IMR-90 (cell line): ENCODE measurements at regions not wholly inside any gene's neighbourhood (a gene's known extent, or its start where the extent isn't known, plus 50 kb on each side); places are given as distances from the start of the nearest gene placed in this dataset.

Source experiments
- ATAC-seq: fragments of 200-7000 bp; cut with Tn5 transposase; 2 replicates; pipeline ENCODE4 v1.9.1; 2020; ENCODE audit warnings: low read depth, mild to moderate bottlenecking, moderate library complexity
- BruUV-seq: library from RNA; stranded (reverse); fragments of 400-500 nt; replicated peaks from 2 replicates; lab custom pipeline; 2021; lab: Mats Ljungman, UMichigan
- CTCF ChIA-PET: fragments of 300-600 bp; formaldehyde crosslinking; extraction: SDS; loops from one replicate; lab custom pipeline; 2021; ENCODE audit warnings: antibody characterized with exemption; lab: Yijun Ruan, JAX
- POLR2A ChIA-PET: fragments of 300-600 bp; sonication (Branson Sonifier 250); formaldehyde crosslinking; loops from one replicate; lab custom pipeline; 2022; ENCODE audit warnings: antibody characterized with exemption; ENCODE audit not compliant: unreplicated experiment; lab: Charles Lee
- DNase-seq: peaks from one replicate; pipeline ENCODE4 v3.0.0; 2013
- H2AFZ ChIP-seq: replicated peaks from 2 replicates; pipeline ENCODE3; 2013; ENCODE audit warnings: low read length, mild to moderate bottlenecking; ENCODE audit not compliant: poor library complexity
- H2AK5ac ChIP-seq: 2 replicates; pipeline ENCODE4 v1.6.1; 2013; ENCODE audit warnings: low read depth, low read length, inconsistent platforms
- H2AK9ac ChIP-seq: replicated peaks from 2 replicates; pipeline ENCODE3; 2013; ENCODE audit warnings: mild to moderate bottlenecking, low read depth, low read length, moderate library complexity; ENCODE audit not compliant: poor library complexity
- H2BK120ac ChIP-seq: 2 replicates; pipeline ENCODE4 v1.6.1; 2013; ENCODE audit warnings: low read depth, low read length, inconsistent platforms
- H2BK15ac ChIP-seq: 3 replicates; pipeline ENCODE4 v1.6.1; 2013; ENCODE audit warnings: low read depth, low read length, inconsistent platforms
- H2BK20ac ChIP-seq: 2 replicates; pipeline ENCODE4 v1.6.1; 2013; ENCODE audit warnings: low read depth, mild to moderate bottlenecking, inconsistent platforms, low read length, moderate library complexity
- H2BK5ac ChIP-seq: 2 replicates; pipeline ENCODE4 v1.6.1; 2013; ENCODE audit warnings: mild to moderate bottlenecking, low read depth, low read length, inconsistent platforms; ENCODE audit not compliant: poor library complexity, severe bottlenecking
- H3K14ac ChIP-seq: replicated peaks from 2 replicates; pipeline ENCODE4 v1.6.1; 2013; ENCODE audit warnings: low read depth, low read length, inconsistent platforms
- H3K18ac ChIP-seq: 2 replicates; pipeline ENCODE4 v1.6.1; 2013; ENCODE audit warnings: low read depth, low read length, control low read depth
- H3K23ac ChIP-seq: 2 replicates; pipeline ENCODE4 v1.6.1; 2013; ENCODE audit warnings: low read depth, low read length, inconsistent platforms
- H3K27ac ChIP-seq: 2 replicates; pipeline ENCODE4 v1.5.1; 2013; ENCODE audit warnings: mild to moderate bottlenecking, control low read depth, low read length; ENCODE audit not compliant: insufficient read depth
- H3K27me3 ChIP-seq: 2 replicates; pipeline ENCODE4 v1.6.1; 2013; ENCODE audit warnings: low read length; ENCODE audit not compliant: control insufficient read depth, insufficient read depth
- H3K36me3 ChIP-seq: 2 replicates; pipeline ENCODE4 v1.6.1; 2013; ENCODE audit warnings: low read length, mixed read lengths; ENCODE audit not compliant: control insufficient read depth, insufficient read depth
- H3K4ac ChIP-seq: 2 replicates; pipeline ENCODE4 v1.6.1; 2013; ENCODE audit warnings: low read depth, low read length, inconsistent platforms
- H3K4me1 ChIP-seq: 2 replicates; pipeline ENCODE4 v1.6.1; 2013; ENCODE audit warnings: low read length, mixed read lengths; ENCODE audit not compliant: control insufficient read depth, insufficient read depth
- H3K4me2 ChIP-seq: 2 replicates; pipeline ENCODE4 v1.6.1; 2013; ENCODE audit warnings: low read depth, mild to moderate bottlenecking, control low read depth, low read length, moderate library complexity
- H3K4me3 ChIP-seq: 2 replicates; pipeline ENCODE4 v1.5.1; 2013; ENCODE audit warnings: low read depth, mild to moderate bottlenecking, control low read depth, low read length, moderate library complexity; ENCODE audit not compliant: insufficient read depth
- H3K56ac ChIP-seq: 2 replicates; pipeline ENCODE4 v1.6.1; 2013; ENCODE audit warnings: low read length, inconsistent platforms; ENCODE audit not compliant: insufficient read depth; ENCODE audit errors: extremely low read depth
- H3K79me1 ChIP-seq, 2 experiments: 2 replicates each; pipeline ENCODE4 v1.6.1; 2013; ENCODE audit warnings: low read length in 2 of 2, inconsistent platforms in 1 of 2, low read depth in 1 of 2
- H3K9ac ChIP-seq: 2 replicates; pipeline ENCODE4 v1.6.1; 2013; ENCODE audit warnings: low read depth, low read length, control low read depth
- H3K9me1 ChIP-seq: 2 replicates; pipeline ENCODE4 v1.6.1; 2013; ENCODE audit warnings: low read length, inconsistent platforms; ENCODE audit not compliant: insufficient read depth
- H3K9me3 ChIP-seq: 2 replicates; pipeline ENCODE4 v1.6.1; 2013; ENCODE audit warnings: low read length; ENCODE audit not compliant: control insufficient read depth, insufficient read depth
- H4K20me1 ChIP-seq: 2 replicates; pipeline ENCODE4 v1.6.1; 2013; ENCODE audit warnings: low read length, inconsistent platforms; ENCODE audit not compliant: insufficient read depth
- H4K5ac ChIP-seq: 2 replicates; pipeline ENCODE4 v1.6.1; 2013; ENCODE audit warnings: mild to moderate bottlenecking, low read depth, low read length, control low read depth
- H4K8ac ChIP-seq, 2 experiments: 2 replicates each; pipeline ENCODE4 v1.6.1; 2013; ENCODE audit warnings: low read depth in 2 of 2, low read length in 2 of 2, control low read depth in 1 of 2, inconsistent platforms in 1 of 2
- H4K91ac ChIP-seq: 2 replicates; pipeline ENCODE4 v1.6.1; 2013; ENCODE audit warnings: low read depth, low read length, inconsistent platforms; ENCODE audit not compliant: insufficient read depth
- CEBPB ChIP-seq: IDR thresholded peaks from 2 replicates; pipeline ENCODE4 v1.6.1; 2012; ENCODE audit warnings: low read depth, low read length, improper control_type of control experiment
- CHD1 ChIP-seq: IDR thresholded peaks from 2 replicates; pipeline ENCODE4 v1.6.1; 2012; ENCODE audit warnings: low read depth, low read length, improper control_type of control experiment
- FOS ChIP-seq: fragments of 150-350 bp; IDR thresholded peaks from 2 replicates; pipeline ENCODE4 v1.6.1; 2016; ENCODE audit warnings: low read depth, low read length
- MAFK ChIP-seq: IDR thresholded peaks from 2 replicates; pipeline ENCODE4 v1.6.1; 2012; ENCODE audit warnings: low read depth, low read length, improper control_type of control experiment
- NFE2L2 ChIP-seq: fragments of 150-350 bp; IDR thresholded peaks from 2 replicates; pipeline ENCODE4 v1.6.1; 2016; ENCODE audit warnings: low read depth, mild to moderate bottlenecking, low read length
- RAD21 ChIP-seq: IDR thresholded peaks from 2 replicates; pipeline ENCODE4 v1.6.1; 2012; ENCODE audit warnings: low read length, improper control_type of control experiment
- RCOR1 ChIP-seq: IDR thresholded peaks from 2 replicates; pipeline ENCODE4 v1.6.1; 2012; ENCODE audit warnings: mild to moderate bottlenecking, low read length, improper control_type of control experiment; ENCODE audit not compliant: insufficient replicate concordance
- RFX5 ChIP-seq: IDR thresholded peaks from 2 replicates; pipeline ENCODE4 v1.8.0; 2012; ENCODE audit warnings: low read depth, mild to moderate bottlenecking, low read length, moderate library complexity
- SMC3 ChIP-seq: fragments of 150-350 bp; IDR thresholded peaks from 2 replicates; pipeline ENCODE4 v1.6.1; 2016; ENCODE audit warnings: low read depth, mild to moderate bottlenecking, antibody characterized with exemption, low read length, moderate library complexity
- WGBS, 2 experiments: methylation state at CpG; one replicate each; pipeline versions ENCODE4 v1.1.5 to v1.1.7; 2013; ENCODE audit warnings: missing lambda C conversion rate in 2 of 2; ENCODE audit not compliant: insufficient read length in 1 of 2; ENCODE audit errors: extremely low coverage in 2 of 2; 5-methylcytosine and 5-hydroxymethylcytosine counted together
- dilution Hi-C: fragments of 300-500 bp; cut with HindIII; formaldehyde crosslinking; loops from one replicate; pipeline ENCODE4 v1.14.3; 2018; ENCODE audit warnings: low sequenced_read_pairs; ENCODE audit not compliant: unreplicated experiment
- in situ Hi-C: fragments of 300-500 bp; cut with MboI; formaldehyde crosslinking; loops from 3 replicates; pipeline ENCODE4 v1.14.3; 2019; ENCODE audit warnings: low sequenced_read_pairs, inconsistent platforms, mixed read lengths
- intact Hi-C: fragments of 100-400 bp; cut with micrococcal nuclease; formaldehyde crosslinking; loops from 2 replicates; pipeline ENCODE4 v1.10.0; 2022
- TF ChIP-seq, protein P1 (sequence below): conservative IDR thresholded peaks from 2 replicates; pipeline ENCODE4 v1.5.1; 2012; ENCODE audit warnings: mild to moderate bottlenecking, low read depth, low read length, improper control_type of control experiment
- TF ChIP-seq, protein P2 (sequence below): fragments of 150-350 bp; IDR thresholded peaks from 2 replicates; pipeline ENCODE4 v1.6.1; 2017; ENCODE audit warnings: mild to moderate bottlenecking, antibody characterized with exemption, low read length, low read depth
- TF ChIP-seq, protein P3 (sequence below): fragments of 150-350 bp; IDR thresholded peaks from 2 replicates; pipeline ENCODE4 v1.6.1; 2016; ENCODE audit warnings: low read depth, mild to moderate bottlenecking, low read length, moderate library complexity, borderline replicate concordance

DNA sequence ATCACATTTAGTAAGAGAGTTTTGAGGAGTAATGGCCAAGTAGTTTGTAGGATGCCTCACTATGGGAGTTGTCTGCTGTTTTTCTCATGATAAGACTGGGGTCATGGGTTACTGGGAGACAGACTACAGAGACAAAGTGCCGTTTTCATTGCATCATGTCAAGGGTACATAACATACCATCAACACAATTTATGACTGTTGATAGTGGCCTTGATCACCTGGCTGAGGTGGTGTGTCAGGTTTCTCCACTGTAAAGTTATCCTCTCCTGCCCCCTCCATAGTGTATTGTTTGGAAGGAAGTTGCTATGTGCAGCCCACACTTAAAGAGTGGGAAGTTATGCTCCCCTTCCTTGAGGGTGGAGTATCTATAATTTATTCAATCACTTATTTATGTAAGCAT is 263.5 kb upstream of the POU3F1 start:
- H3K27ac ChIP-seq: no peak overlapping the region
- H2AK5ac ChIP-seq: no peak overlapping the region

More for the DNA sequence above, 263.5 kb upstream of the POU3F1 start:
- Histone ChIP-seq H3K18ac (no peak overlapping the region), H2BK120ac (no peak overlapping the region), H3K9me1 (no peaks in the 10 kb centered on the region), H3K4ac (no peak overlapping the region), H3K23ac (no peak overlapping the region), H3K9ac (no peak overlapping the region), H4K91ac (no peak overlapping the region), H3K36me3 (no peaks in the 10 kb centered on the region), H4K8ac (no peak overlapping the region), H2AFZ (no peak overlapping the region), H3K4me1 (no peaks in the 10 kb centered on the region), H2BK5ac (no peak overlapping the region), H3K27me3 (no peaks in the 10 kb centered on the region), H3K4me2 (no peak overlapping the region), H3K4me3 (no peak overlapping the region), H2BK20ac (no peak overlapping the region), H3K56ac (no peak overlapping the region), H2BK15ac (no peak overlapping the region), H3K9me3 (no peaks in the 10 kb centered on the region), H4K20me1 (no peaks in the 10 kb centered on the region), H3K79me1 (no peaks in the 10 kb centered on the region), H2AK9ac (no peak overlapping the region), H4K5ac (no peak overlapping the region), H3K14ac (no peak overlapping the region)
- WGBS, 2 experiments: no CpG with 5 or more reads among the region's 1 CpG
- TF ChIP-seq MAFK: no peak
- TF ChIP-seq CEBPB: no peak
- no peak for TF ChIP-seq FOS
- TF ChIP-seq CHD1: no peak
- TF ChIP-seq RFX5: no peak
- TF ChIP-seq, protein P1, sequence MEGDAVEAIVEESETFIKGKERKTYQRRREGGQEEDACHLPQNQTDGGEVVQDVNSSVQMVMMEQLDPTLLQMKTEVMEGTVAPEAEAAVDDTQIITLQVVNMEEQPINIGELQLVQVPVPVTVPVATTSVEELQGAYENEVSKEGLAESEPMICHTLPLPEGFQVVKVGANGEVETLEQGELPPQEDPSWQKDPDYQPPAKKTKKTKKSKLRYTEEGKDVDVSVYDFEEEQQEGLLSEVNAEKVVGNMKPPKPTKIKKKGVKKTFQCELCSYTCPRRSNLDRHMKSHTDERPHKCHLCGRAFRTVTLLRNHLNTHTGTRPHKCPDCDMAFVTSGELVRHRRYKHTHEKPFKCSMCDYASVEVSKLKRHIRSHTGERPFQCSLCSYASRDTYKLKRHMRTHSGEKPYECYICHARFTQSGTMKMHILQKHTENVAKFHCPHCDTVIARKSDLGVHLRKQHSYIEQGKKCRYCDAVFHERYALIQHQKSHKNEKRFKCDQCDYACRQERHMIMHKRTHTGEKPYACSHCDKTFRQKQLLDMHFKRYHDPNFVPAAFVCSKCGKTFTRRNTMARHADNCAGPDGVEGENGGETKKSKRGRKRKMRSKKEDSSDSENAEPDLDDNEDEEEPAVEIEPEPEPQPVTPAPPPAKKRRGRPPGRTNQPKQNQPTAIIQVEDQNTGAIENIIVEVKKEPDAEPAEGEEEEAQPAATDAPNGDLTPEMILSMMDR: no peak
- TF ChIP-seq RCOR1: no peak
- TF ChIP-seq, protein P2, sequence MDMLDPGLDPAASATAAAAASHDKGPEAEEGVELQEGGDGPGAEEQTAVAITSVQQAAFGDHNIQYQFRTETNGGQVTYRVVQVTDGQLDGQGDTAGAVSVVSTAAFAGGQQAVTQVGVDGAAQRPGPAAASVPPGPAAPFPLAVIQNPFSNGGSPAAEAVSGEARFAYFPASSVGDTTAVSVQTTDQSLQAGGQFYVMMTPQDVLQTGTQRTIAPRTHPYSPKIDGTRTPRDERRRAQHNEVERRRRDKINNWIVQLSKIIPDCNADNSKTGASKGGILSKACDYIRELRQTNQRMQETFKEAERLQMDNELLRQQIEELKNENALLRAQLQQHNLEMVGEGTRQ: no peak
- TF ChIP-seq RAD21: no peak
- TF ChIP-seq, protein P3, sequence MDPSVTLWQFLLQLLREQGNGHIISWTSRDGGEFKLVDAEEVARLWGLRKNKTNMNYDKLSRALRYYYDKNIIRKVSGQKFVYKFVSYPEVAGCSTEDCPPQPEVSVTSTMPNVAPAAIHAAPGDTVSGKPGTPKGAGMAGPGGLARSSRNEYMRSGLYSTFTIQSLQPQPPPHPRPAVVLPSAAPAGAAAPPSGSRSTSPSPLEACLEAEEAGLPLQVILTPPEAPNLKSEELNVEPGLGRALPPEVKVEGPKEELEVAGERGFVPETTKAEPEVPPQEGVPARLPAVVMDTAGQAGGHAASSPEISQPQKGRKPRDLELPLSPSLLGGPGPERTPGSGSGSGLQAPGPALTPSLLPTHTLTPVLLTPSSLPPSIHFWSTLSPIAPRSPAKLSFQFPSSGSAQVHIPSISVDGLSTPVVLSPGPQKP: no peak
- no peak for TF ChIP-seq SMC3
- TF ChIP-seq NFE2L2: no peak
- dilution Hi-C loops: no loop called here
- ChIA-PET POLR2A (no interaction called here), CTCF (no interaction called here)
- BruUV-seq: no TSS peak
- in situ Hi-C loops: no loop called here
- no peak for ATAC-seq
- DNase-seq: no peak
- intact Hi-C loops: no loop called here
